ENCODE measurements at regions not wholly inside any gene's neighbourhood (a gene's known extent, or its start where the extent isn't known, plus 50 kb on each side); places are given as distances from the start of the nearest gene placed in this dataset.

DNA sequence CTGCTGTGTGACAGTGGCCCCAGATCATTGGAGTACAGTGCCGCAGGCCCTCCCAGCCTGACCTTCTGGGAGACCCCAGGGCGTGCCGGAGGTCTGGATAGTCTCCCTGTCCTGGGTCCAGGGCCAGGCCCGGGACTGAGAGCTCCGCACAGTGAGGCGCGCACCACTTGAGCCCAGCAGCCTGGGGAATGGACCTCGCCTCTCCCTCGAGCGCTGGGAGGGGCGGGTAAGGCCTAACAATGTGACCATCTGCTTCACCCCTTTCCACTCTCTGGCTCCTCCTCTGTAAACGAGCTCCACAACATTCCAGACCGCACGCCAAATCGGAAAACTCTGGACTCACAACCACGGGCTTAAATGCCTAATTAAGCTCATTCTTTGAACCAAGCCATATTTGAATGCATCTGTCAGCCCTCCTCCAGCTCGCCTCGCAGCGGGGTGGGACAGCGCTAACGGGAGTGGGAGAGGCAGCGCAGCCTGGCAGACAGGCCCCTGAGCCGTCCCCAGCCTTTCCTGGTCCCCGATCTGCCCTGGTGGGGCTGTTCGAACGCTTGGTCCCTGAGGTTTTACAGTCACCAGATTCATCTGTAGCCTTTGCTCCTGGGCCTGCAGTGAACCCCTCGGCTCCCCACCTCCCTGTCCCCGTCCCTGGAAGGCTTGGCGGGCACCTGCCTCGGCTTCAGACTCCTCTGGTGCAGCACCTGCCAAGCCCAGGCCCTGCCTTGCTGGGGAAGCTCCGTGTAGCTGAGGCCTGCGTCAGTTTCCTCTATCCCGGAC, 120.7 kb upstream of the VSTM2B start:
- Histone ChIP-seq H3K9me3 (no peaks in the 10 kb centered on the region), H3K4me1 (no peaks in the 10 kb centered on the region), H3K4me3 (ENCODE audit: low read depth, low read length) (no peak overlapping the region), H3K27me3 (no peaks in the 10 kb centered on the region), H3K36me3 (no peaks in the 10 kb centered on the region)
- TF ChIP-seq, protein P1, sequence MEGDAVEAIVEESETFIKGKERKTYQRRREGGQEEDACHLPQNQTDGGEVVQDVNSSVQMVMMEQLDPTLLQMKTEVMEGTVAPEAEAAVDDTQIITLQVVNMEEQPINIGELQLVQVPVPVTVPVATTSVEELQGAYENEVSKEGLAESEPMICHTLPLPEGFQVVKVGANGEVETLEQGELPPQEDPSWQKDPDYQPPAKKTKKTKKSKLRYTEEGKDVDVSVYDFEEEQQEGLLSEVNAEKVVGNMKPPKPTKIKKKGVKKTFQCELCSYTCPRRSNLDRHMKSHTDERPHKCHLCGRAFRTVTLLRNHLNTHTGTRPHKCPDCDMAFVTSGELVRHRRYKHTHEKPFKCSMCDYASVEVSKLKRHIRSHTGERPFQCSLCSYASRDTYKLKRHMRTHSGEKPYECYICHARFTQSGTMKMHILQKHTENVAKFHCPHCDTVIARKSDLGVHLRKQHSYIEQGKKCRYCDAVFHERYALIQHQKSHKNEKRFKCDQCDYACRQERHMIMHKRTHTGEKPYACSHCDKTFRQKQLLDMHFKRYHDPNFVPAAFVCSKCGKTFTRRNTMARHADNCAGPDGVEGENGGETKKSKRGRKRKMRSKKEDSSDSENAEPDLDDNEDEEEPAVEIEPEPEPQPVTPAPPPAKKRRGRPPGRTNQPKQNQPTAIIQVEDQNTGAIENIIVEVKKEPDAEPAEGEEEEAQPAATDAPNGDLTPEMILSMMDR (IDR thresholded peaks at IDR 0.05; ENCODE audit: low read depth, low read length) = no peak
- DNase-seq = no peak

DNA sequence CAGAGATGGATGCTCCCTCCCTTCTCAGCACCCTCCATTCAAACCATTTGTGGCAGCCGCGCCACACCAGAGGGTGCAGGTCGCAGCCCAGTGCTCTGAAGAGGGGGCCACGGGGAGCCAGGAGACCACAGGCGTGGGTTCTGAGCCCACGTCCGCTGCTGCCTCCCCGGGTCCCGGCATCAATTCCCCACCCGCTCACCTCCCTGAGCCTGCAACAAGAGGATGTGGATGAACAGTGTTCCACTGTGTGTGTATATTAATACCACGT, 120.1 kb upstream of the VSTM2B start:
- TF ChIP-seq, protein P1 (IDR thresholded peaks at IDR 0.05; ENCODE audit: low read depth, low read length) = no peak
- H3K27me3 ChIP-seq = no peaks in the 10 kb centered on the region

DNA sequence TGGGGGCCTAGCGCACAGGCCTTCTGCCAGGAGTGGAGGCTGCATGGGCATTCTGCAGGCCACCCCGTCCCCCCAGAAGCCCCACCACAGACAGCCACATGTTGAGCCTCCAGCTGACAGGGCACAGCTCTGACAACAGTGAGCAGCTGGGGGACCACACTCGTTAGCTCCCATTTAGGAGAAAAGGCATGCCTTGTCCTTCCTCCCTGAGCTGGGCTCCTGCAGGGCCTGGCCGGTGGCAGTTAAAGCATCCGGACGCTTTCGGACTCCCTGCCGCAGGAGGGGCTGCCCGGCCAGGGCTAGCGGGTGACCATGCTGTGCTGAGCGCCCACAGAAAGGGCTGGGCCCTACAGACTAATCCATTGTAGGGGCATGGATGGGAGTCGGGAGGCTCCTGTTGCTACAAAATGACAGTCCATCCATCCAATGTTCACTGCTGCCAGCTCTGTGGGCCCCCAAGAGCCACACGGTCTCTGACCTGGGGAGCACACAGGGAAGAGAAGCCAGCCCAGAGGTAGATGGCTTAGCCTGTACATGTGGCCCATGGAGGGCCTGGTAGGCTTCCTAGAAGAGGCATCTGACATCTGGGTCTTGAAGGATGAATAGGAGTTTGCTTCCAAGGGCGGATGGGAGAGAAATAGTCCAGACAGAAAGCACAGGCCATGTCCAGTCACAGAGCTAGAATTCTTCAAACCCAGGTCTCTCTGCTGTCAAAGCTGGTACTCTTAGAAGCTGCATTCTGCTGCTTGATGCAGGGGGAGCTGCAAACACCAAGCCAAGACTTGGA, 116.5 kb upstream of the VSTM2B start:
- no peaks in the 10 kb centered on the region for H3K4me1 ChIP-seq
- no peaks in the 10 kb centered on the region for H3K9me3 ChIP-seq
- DNase-seq = no peak
- no peak overlapping the region for H3K4me3 ChIP-seq (ENCODE audit: low read depth, low read length)
- no peaks in the 10 kb centered on the region for H3K36me3 ChIP-seq
- TF ChIP-seq, protein P1 (IDR thresholded peaks at IDR 0.05; ENCODE audit: low read depth, low read length) = no peak
- no peaks in the 10 kb centered on the region; the same call in 1 of the 2 replicates for H3K27me3 ChIP-seq

More for the DNA sequence above, 120.1 kb upstream of the VSTM2B start:
- H3K36me3 ChIP-seq = no peaks in the 10 kb centered on the region
- no peak for DNase-seq
- no peaks in the 10 kb centered on the region for H3K9me3 ChIP-seq
- no peak overlapping the region for H3K4me3 ChIP-seq (ENCODE audit: low read depth, low read length)
- H3K4me1 ChIP-seq = no peaks in the 10 kb centered on the region

DNA sequence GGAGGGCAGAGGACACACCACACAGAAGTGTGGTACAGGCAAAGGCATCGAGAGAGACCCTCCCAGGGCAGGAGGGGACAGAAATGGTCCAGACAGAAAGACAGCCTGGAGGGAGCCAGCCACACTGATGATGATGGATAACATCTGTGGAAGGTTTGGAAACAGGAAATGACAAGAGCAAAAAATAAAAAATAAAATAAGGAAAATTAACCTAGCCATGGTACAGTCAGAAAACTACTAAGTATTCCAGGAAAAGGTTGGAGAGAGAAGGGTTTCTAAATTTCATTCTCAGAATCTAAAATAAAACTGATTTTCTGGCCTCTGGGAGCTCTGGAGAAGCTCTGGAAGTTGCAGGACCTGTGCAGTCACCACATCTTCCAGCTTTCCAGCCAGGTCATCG, 115.2 kb upstream of the VSTM2B start:
- no peak for DNase-seq
- H3K27me3 ChIP-seq = no peaks in the 10 kb centered on the region; the same call in 1 of the 2 replicates
- H3K9me3 ChIP-seq = no peaks in the 10 kb centered on the region
- no peak overlapping the region for H3K4me3 ChIP-seq (ENCODE audit: low read depth, low read length)
- H3K36me3 ChIP-seq = no peaks in the 10 kb centered on the region
- TF ChIP-seq, protein P1 (IDR thresholded peaks at IDR 0.05; ENCODE audit: low read depth, low read length) = no peak
- H3K4me1 ChIP-seq = no peaks in the 10 kb centered on the region

DNA sequence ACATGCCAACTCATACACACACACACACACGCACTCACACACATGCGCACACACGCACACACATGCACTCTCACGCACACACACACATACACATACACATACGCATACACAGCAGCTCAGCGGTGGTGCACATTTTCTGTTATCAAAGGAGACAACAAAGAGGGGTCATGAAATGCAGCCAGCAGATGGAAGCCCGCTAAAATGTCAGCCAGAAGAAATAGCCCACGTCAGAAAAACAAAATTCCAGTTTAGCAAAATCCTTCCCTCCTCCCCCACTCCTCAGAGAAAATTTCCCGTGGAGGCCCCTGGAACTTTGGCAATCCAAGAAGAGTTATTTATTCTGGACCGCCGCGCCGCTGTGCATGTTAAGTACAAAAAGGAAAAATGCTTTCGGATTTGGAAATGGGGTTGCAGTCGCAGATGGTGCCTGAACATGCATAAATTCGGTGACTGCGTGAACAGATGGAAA, 114.6 kb upstream of the VSTM2B start:
- Histone ChIP-seq H3K9me3 (no peaks in the 10 kb centered on the region), H3K4me1 (no peaks in the 10 kb centered on the region), H3K4me3 (ENCODE audit: low read depth, low read length) (no peak overlapping the region), H3K36me3 (no peaks in the 10 kb centered on the region), H3K27me3 (no peaks in the 10 kb centered on the region; the same call in 1 of the 2 replicates)
- TF ChIP-seq, protein P1 (IDR thresholded peaks at IDR 0.05; ENCODE audit: low read depth, low read length) = no peak
- DNase-seq = no peak

DNA sequence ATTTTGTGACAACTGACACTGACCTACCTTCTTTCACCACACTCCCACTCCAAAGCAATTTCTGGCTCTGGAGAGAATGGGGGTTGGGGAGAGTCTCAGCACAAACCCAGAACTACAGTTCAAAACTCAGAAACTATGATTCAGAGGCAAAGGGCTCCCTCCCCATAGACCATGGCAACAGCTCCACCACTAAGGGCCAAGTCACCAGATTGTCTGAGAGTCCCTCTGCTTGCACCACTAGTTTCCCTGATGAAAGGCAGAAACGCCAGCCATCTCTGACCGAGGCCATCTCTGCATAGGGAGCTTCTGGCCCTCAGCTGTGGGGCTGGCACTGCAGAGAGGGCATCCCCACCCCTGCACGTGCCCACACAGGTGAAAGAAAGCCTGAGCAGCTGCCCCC, 112.4 kb upstream of the VSTM2B start:
- Histone ChIP-seq H3K36me3 (no peaks in the 10 kb centered on the region), H3K4me3 (ENCODE audit: low read depth, low read length) (no peak overlapping the region), H3K9me3 (no peaks in the 10 kb centered on the region), H3K27me3 (no peaks in the 10 kb centered on the region; the same call in 1 of the 2 replicates), H3K4me1 (no peaks in the 10 kb centered on the region)
- TF ChIP-seq, protein P1 (IDR thresholded peaks at IDR 0.05; ENCODE audit: low read depth, low read length) = no peak
- DNase-seq = no peak
